GM10248 (cell line): ENCODE measurements at regions not wholly inside any gene's neighbourhood (a gene's known extent, or its start where the extent isn't known, plus 50 kb on each side); places are given as distances from the start of the nearest gene placed in this dataset.
"Not testable (repeated sequence)": the region's sequence is repeated elsewhere in the genome, so short reads cannot be mapped to it uniquely, and the experiment has no call there.

ENCODE experiments used
- CTCF ChIA-PET: fragments of 300-600 bp; sonication (Branson Sonifier 250); formaldehyde crosslinking; extraction: SDS; loops from one replicate; lab custom pipeline; 2021; ENCODE audit warnings: antibody characterized with exemption; lab: Yijun Ruan, JAX
- POLR2A ChIA-PET: fragments of 350-650 bp; sonication (Branson Sonifier 250); formaldehyde crosslinking; extraction: SDS; loops from one replicate; lab custom pipeline; 2020; ENCODE audit warnings: antibody characterized with exemption; lab: Yijun Ruan, JAX
- DNase-seq: peaks from one replicate; pipeline ENCODE4 v3.0.0; 2012; ENCODE audit errors: extremely low spot score

GRCh38 chr16:88226302-88226701 is 156.5 kb upstream of the ZNF469 start:
- CTCF ChIA-PET, DNase-seq, POLR2A ChIA-PET: not testable (repeated sequence)

GRCh38 chr16:88227026-88227721 is 155.6 kb upstream of the ZNF469 start:
- CTCF ChIA-PET, DNase-seq, POLR2A ChIA-PET: not testable (repeated sequence)

- DNase-seq, CTCF ChIA-PET, POLR2A ChIA-PET: not testable (repeated sequence)
Observed at GRCh38 chr16:88227722-88228482, 154.9 kb upstream of the ZNF469 start.

- CTCF ChIA-PET, POLR2A ChIA-PET, DNase-seq: not testable (repeated sequence)
Observed at GRCh38 chr16:88228751-88229150, 154.0 kb upstream of the ZNF469 start.

- DNase-seq, CTCF ChIA-PET, POLR2A ChIA-PET: not testable (repeated sequence)
Observed at GRCh38 chr16:88229710-88230109, 153.0 kb upstream of the ZNF469 start.

- POLR2A ChIA-PET, CTCF ChIA-PET, DNase-seq: not testable (repeated sequence)
Observed at GRCh38 chr16:88230276-88230966, 152.3 kb upstream of the ZNF469 start.

- DNase-seq, POLR2A ChIA-PET, CTCF ChIA-PET: not testable (repeated sequence)
Observed at GRCh38 chr16:88230967-88231615, 151.7 kb upstream of the ZNF469 start.

- POLR2A ChIA-PET, CTCF ChIA-PET, DNase-seq: not testable (repeated sequence)
Observed at GRCh38 chr16:88231839-88232238, 150.9 kb upstream of the ZNF469 start.

- DNase-seq, CTCF ChIA-PET, POLR2A ChIA-PET: not testable (repeated sequence)
Observed at GRCh38 chr16:88232401-88233258, 150.1 kb upstream of the ZNF469 start.

GRCh38 chr16:88233621-88234420 is 148.9 kb upstream of the ZNF469 start:
- DNase-seq, POLR2A ChIA-PET, CTCF ChIA-PET: not testable (repeated sequence)

- DNase-seq, CTCF ChIA-PET, POLR2A ChIA-PET: not testable (repeated sequence)
Observed at GRCh38 chr16:88234421-88235271, 148.1 kb upstream of the ZNF469 start.

- DNase-seq, POLR2A ChIA-PET, CTCF ChIA-PET: not testable (repeated sequence)
Observed at GRCh38 chr16:88235691-88236090, 147.1 kb upstream of the ZNF469 start.

GRCh38 chr16:88236229-88236628 is 146.5 kb upstream of the ZNF469 start:
- POLR2A ChIA-PET, CTCF ChIA-PET, DNase-seq: not testable (repeated sequence)

- POLR2A ChIA-PET, DNase-seq, CTCF ChIA-PET: not testable (repeated sequence)
Observed at GRCh38 chr16:88237314-88237713, 145.4 kb upstream of the ZNF469 start.

GRCh38 chr16:88237761-88238415 is 144.9 kb upstream of the ZNF469 start:
- DNase-seq, POLR2A ChIA-PET, CTCF ChIA-PET: not testable (repeated sequence)
